HUES48 (cell line): ENCODE measurements at regions not wholly inside any gene's neighbourhood (a gene's known extent, or its start where the extent isn't known, plus 50 kb on each side); places are given as distances from the start of the nearest gene placed in this dataset.

Experiments
- H3K27ac ChIP-seq: one replicate; pipeline ENCODE4 v1.7.0; 2013; ENCODE audit warnings: low read depth, low read length, inconsistent platforms
- H3K27me3 ChIP-seq: 2 replicates; pipeline ENCODE4 v1.6.1; 2013; ENCODE audit warnings: mild to moderate bottlenecking, low read length; ENCODE audit not compliant: control insufficient read depth, insufficient read depth
- H3K36me3 ChIP-seq: 2 replicates; pipeline ENCODE4 v1.6.1; 2013; ENCODE audit warnings: low read length; ENCODE audit not compliant: control insufficient read depth, insufficient read depth
- H3K4me1 ChIP-seq: 2 replicates; pipeline ENCODE4 v1.6.1; 2013; ENCODE audit warnings: mild to moderate bottlenecking, low read length; ENCODE audit not compliant: control insufficient read depth, insufficient read depth
- H3K4me3 ChIP-seq: 2 replicates; pipeline ENCODE4 v1.5.1; 2013; ENCODE audit warnings: mild to moderate bottlenecking, low read depth, low read length
- H3K9ac ChIP-seq: 2 replicates; pipeline ENCODE4 v1.6.1; 2013; ENCODE audit warnings: mild to moderate bottlenecking, low read depth, low read length, moderate library complexity
- H3K9me3 ChIP-seq: 2 replicates; pipeline ENCODE4 v1.6.1; 2013; ENCODE audit warnings: low read length; ENCODE audit not compliant: control insufficient read depth, insufficient read depth

GRCh38 chr1:163744301-163744887, 422.6 kb downstream of the NUF2 start:
- peaks cover 10% of the 10 kb centered on the region for H3K4me1 ChIP-seq
- H3K36me3 ChIP-seq = no peaks in the 10 kb centered on the region
- no peaks in the 10 kb centered on the region for H3K27me3 ChIP-seq
- peaks cover 7% of the 10 kb centered on the region; the same call in 1 of the 2 replicates for H3K9me3 ChIP-seq
- H3K9ac ChIP-seq = no peak overlapping the region
- H3K27ac ChIP-seq = no peak overlapping the region
- H3K4me3 ChIP-seq = no peak overlapping the region

- peaks cover 7% of the 10 kb centered on the region; the same call in 1 of the 2 replicates for H3K9me3 ChIP-seq
- H3K4me3 ChIP-seq = no peak overlapping the region
- peaks cover 10% of the 10 kb centered on the region for H3K4me1 ChIP-seq
- no peak overlapping the region for H3K27ac ChIP-seq
- H3K9ac ChIP-seq = no peak overlapping the region
- no peaks in the 10 kb centered on the region for H3K36me3 ChIP-seq
- no peaks in the 10 kb centered on the region for H3K27me3 ChIP-seq
These were observed 423.4 kb downstream of the NUF2 start for GRCh38 chr1:163745204-163745603.

GRCh38 chr1:163747261-163747660, 425.5 kb downstream of the NUF2 start:
- H3K4me1 ChIP-seq = peaks cover 10% of the 10 kb centered on the region
- no peaks in the 10 kb centered on the region for H3K27me3 ChIP-seq
- H3K27ac ChIP-seq = peak overlapping the region; percentile 9
- no peak overlapping the region for H3K9ac ChIP-seq
- no peak overlapping the region for H3K4me3 ChIP-seq
- no peaks in the 10 kb centered on the region for H3K36me3 ChIP-seq
- peaks cover 7% of the 10 kb centered on the region; the same call in 1 of the 2 replicates for H3K9me3 ChIP-seq

GRCh38 chr1:163747855-163748254, 426.1 kb downstream of the NUF2 start:
- Histone ChIP-seq H3K9me3 (peaks cover 7% of the 10 kb centered on the region; the same call in 1 of the 2 replicates), H3K36me3 (no peaks in the 10 kb centered on the region), H3K9ac (no peak overlapping the region), H3K4me1 (peaks cover 10% of the 10 kb centered on the region), H3K27me3 (no peaks in the 10 kb centered on the region), H3K4me3 (no peak overlapping the region), H3K27ac (no peak overlapping the region)

GRCh38 chr1:163758977-163759670, 437.4 kb downstream of the NUF2 start:
- no peak overlapping the region for H3K4me3 ChIP-seq
- no peaks in the 10 kb centered on the region for H3K27me3 ChIP-seq
- no peak overlapping the region for H3K27ac ChIP-seq
- H3K36me3 ChIP-seq = no peaks in the 10 kb centered on the region
- H3K9me3 ChIP-seq = peaks cover 7% of the 10 kb centered on the region
- no peak overlapping the region for H3K9ac ChIP-seq
- H3K4me1 ChIP-seq = no peaks in the 10 kb centered on the region

- no peak overlapping the region for H3K4me3 ChIP-seq
- no peak overlapping the region for H3K27ac ChIP-seq
- no peaks in the 10 kb centered on the region for H3K36me3 ChIP-seq
- no peak overlapping the region for H3K9ac ChIP-seq
- H3K27me3 ChIP-seq = no peaks in the 10 kb centered on the region
- H3K9me3 ChIP-seq = peaks cover 2% of the 10 kb centered on the region
- no peaks in the 10 kb centered on the region for H3K4me1 ChIP-seq
These were observed 440.1 kb downstream of the NUF2 start for GRCh38 chr1:163761898-163762297.

GRCh38 chr1:163766257-163766918, 444.6 kb downstream of the NUF2 start:
- Histone ChIP-seq H3K9ac (no peak overlapping the region), H3K4me1 (no peaks in the 10 kb centered on the region), H3K9me3 (no peaks in the 10 kb centered on the region), H3K4me3 (no peak overlapping the region), H3K27ac (no peak overlapping the region), H3K36me3 (no peaks in the 10 kb centered on the region), H3K27me3 (no peaks in the 10 kb centered on the region)

- Histone ChIP-seq H3K27me3 (no peaks in the 10 kb centered on the region), H3K27ac (no peak overlapping the region), H3K9me3 (no peaks in the 10 kb centered on the region), H3K36me3 (no peaks in the 10 kb centered on the region), H3K9ac (no peak overlapping the region), H3K4me3 (no peak overlapping the region), H3K4me1 (no peaks in the 10 kb centered on the region)
These were observed 446.8 kb downstream of the NUF2 start for GRCh38 chr1:163768576-163768975.

GRCh38 chr1:163770265-163770664, 448.5 kb downstream of the NUF2 start:
- H3K36me3 ChIP-seq = no peaks in the 10 kb centered on the region
- no peak overlapping the region for H3K27ac ChIP-seq
- H3K9me3 ChIP-seq = no peaks in the 10 kb centered on the region
- H3K9ac ChIP-seq = no peak overlapping the region
- no peak overlapping the region for H3K4me3 ChIP-seq
- H3K27me3 ChIP-seq = no peaks in the 10 kb centered on the region
- 0 out of 2 replicates have a peak, but pooled peaks cover 2% of the 10 kb centered on the region for H3K4me1 ChIP-seq

GRCh38 chr1:163771637-163772036, 449.9 kb downstream of the NUF2 start:
- no peak overlapping the region for H3K9ac ChIP-seq
- H3K27me3 ChIP-seq = no peaks in the 10 kb centered on the region
- H3K27ac ChIP-seq = no peak overlapping the region

GRCh38 chr1:163772246-163772645, 450.5 kb downstream of the NUF2 start:
- no peak overlapping the region for H3K27ac ChIP-seq
- no peak overlapping the region for H3K4me3 ChIP-seq
- no peaks in the 10 kb centered on the region for H3K36me3 ChIP-seq
- H3K9ac ChIP-seq = no peak overlapping the region
- no peaks in the 10 kb centered on the region for H3K27me3 ChIP-seq
- H3K9me3 ChIP-seq = no peaks in the 10 kb centered on the region
- H3K4me1 ChIP-seq = 0 out of 2 replicates have a peak, but pooled peaks cover 5% of the 10 kb centered on the region

More at GRCh38 chr1:163771637-163772036, 449.9 kb downstream of the NUF2 start:
- H3K9me3 ChIP-seq = no peaks in the 10 kb centered on the region
- no peak overlapping the region for H3K4me3 ChIP-seq
- 0 out of 2 replicates have a peak, but pooled peaks cover 5% of the 10 kb centered on the region for H3K4me1 ChIP-seq
- H3K36me3 ChIP-seq = no peaks in the 10 kb centered on the region
